Tibial artery (tissue), 4 donors: ENCODE measurements at regions not wholly inside any gene's neighbourhood (a gene's known extent, or its start where the extent isn't known, plus 50 kb on each side); places are given as distances from the start of the nearest gene placed in this dataset.

ENCODE experiments used
- DNase-seq, 2 donors: peaks; one replicate each; pipeline ENCODE4 v3.0.0-alpha.2; 2019
- H3K27ac ChIP-seq, 2 donors: fragments of 200-600 bp; sonication (generic) in 1 of 2; 1 replicate in 1 of 2; 2 replicates in 1 of 2; pipeline ENCODE4 v1.5.1; 2018 to 2019; ENCODE audit warnings: mild to moderate bottlenecking in 1 of 2
- H3K27me3 ChIP-seq, 2 donors: fragments of 200-600 bp; sonication (generic) in 1 of 2; one replicate each; pipeline versions ENCODE4 v1.5.1 to v1.6.0; 2016 to 2019
- H3K36me3 ChIP-seq, 3 donors: fragments of 200-600 bp; sonication (generic) in 2 of 3; one replicate each; pipeline ENCODE4 v1.5.1; 2016 to 2019; ENCODE audit warnings: mild to moderate bottlenecking in 2 of 3
- H3K4me1 ChIP-seq, 4 donors: fragments of 200-600 bp; sonication (generic) in 2 of 4; 1 replicate in 3 of 4; 2 replicates in 1 of 4; pipeline ENCODE4 v1.5.1; 2016 to 2019
- H3K4me3 ChIP-seq, 2 donors: fragments of 200-600 bp; sonication (generic) in 1 of 2; 1 replicate in 1 of 2; 2 replicates in 1 of 2; pipeline ENCODE4 v1.5.1; 2018 to 2019; ENCODE audit warnings: mild to moderate bottlenecking in 2 of 2
- H3K9me3 ChIP-seq, 3 donors: fragments of 200-600 bp; sonication (generic) in 1 of 3; one replicate each; pipeline ENCODE4 v1.5.1; 2016 to 2019
- CTCF ChIP-seq, 2 experiments: fragments of 200-600 bp in 1 of 2; fragments of 450-650 bp in 1 of 2; IDR thresholded peaks; one replicate each; pipeline ENCODE4 v1.5.1; 2017 to 2019; ENCODE audit warnings: antibody characterized with exemption in 2 of 2, mild to moderate bottlenecking in 1 of 2, moderate library complexity in 1 of 2
- intact Hi-C: fragments of 100-400 bp; cut with DNase I; formaldehyde crosslinking; loops from one replicate; pipeline ENCODE4 v1.15.0; 2023; ENCODE audit warnings: low total_unique reads

DNA sequence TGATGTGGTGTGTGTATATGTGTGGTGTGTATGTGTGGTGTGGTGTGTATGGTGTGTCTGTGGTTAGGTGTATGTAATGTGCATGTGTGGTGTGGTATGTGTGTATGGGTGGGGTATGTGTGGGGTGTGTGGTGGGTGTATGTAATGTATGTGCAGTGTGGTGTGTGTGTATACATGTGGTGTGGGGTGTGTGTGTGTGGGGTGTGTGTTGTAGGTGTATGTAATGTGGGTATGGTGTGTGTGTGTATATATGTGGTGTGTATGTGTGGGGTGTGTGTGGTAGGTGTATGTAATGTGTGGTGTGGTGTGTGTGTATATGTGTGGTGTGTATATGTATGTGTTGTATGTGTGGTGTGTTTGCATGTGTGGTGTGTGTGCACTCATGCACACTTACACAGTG lies 84.8 kb upstream of the ID2 start:
- intact Hi-C loops: no loop called here
- no peak for DNase-seq
- no peaks in the 10 kb centered on the region for H3K4me1 ChIP-seq
- H3K36me3 ChIP-seq: no peaks in the 10 kb centered on the region
- TF ChIP-seq CTCF (IDR thresholded peaks at IDR 0.05): no peak
- H3K4me3 ChIP-seq: no peak overlapping the region
- H3K27ac ChIP-seq: no peak overlapping the region
- H3K9me3 ChIP-seq: no peaks in the 10 kb centered on the region
- H3K27me3 ChIP-seq: no peaks in the 10 kb centered on the region

DNA sequence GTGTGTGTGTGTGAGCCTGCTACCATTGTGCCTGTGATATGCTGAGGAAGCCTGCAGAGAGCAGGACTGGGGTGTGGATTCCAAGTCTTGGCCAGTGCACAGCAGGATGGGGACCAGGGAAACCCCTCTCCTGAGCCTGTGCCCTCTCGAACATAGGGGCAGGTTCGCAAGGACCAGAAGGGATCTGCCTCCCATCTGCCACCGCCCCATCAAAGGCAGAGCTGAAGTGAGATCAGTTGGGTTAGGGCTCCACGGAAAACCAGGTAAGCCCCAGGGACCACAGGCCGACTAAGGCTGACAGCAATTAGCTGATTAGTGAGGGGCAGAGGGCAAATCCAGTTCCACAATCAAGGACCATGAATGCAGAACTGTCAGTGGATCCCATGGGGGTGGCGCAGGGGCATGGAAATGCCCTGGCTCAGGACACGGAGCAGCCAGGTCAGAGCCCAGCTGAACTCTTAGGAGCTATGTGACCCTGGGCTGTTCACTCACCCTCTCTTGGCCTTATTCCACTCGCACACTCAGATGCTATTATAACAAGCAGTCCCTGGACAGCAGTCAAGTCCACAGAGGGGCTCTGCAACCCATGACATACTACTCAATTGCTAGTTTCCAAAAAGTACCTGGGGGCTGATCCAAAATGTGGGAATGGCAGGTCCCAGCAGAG lies 84.2 kb upstream of the ID2 start:
- H3K9me3 ChIP-seq: no peaks in the 10 kb centered on the region
- intact Hi-C loops: no loop called here
- no peak overlapping the region for H3K4me3 ChIP-seq
- TF ChIP-seq CTCF (IDR thresholded peaks at IDR 0.05): no peak
- H3K27ac ChIP-seq: no peak overlapping the region
- H3K36me3 ChIP-seq: no peaks in the 10 kb centered on the region
- H3K4me1 ChIP-seq: no peaks in the 10 kb centered on the region
- DNase-seq: no peak
- H3K27me3 ChIP-seq: no peaks in the 10 kb centered on the region

GRCh38 chr2:8598295-8599165 lies 83.3 kb upstream of the ID2 start:
- Histone ChIP-seq H3K27me3 (no peaks in the 10 kb centered on the region), H3K9me3 (no peaks in the 10 kb centered on the region), H3K36me3 (no peaks in the 10 kb centered on the region), H3K27ac (no peak overlapping the region), H3K4me3 (no peak overlapping the region), H3K4me1 (no peaks in the 10 kb centered on the region)
- peak in 1 of 2 donors; percentile 67 for DNase-seq
- intact Hi-C loops: no loop called here
- no peak for TF ChIP-seq CTCF (IDR thresholded peaks at IDR 0.05)

DNA sequence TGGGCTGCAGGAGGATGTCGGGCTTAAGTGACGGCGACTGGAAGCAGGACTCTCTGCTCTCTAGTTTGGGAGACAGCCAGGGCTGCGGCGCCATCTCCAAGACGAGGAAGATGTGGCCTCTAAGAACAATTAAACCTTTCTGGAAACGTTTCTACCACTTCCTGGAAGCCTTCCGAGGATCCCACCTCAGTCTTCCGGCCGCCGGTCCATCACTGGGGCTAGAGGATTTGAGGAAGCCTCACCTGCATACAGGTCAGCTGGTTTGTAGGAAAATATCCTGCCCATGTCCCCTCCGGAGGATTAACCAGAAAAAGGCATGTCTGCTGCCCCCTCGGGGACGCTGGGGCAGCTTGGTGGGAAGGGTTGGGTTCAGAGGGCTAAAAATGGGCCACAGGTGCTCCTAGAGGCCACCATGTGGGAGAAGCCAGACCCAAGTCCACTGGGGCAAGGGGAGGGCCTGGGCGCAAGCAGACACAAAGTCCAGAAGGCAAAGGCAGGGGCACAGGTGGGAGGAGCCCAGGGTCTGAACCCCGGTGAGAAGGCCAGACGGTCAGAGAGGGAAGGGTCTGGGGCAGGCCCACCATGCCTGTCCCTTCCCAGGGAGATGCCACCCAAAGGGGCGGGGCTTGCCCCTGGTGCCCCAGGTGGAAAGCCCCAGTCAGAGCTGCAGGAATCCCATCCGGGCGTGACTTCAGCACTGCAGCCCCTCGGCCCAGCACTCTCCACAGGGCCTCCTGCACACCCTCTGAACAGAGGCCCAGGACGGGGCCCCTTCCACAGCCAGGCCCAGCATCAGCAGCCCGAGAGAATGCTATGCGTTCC lies 82.2 kb upstream of the ID2 start:
- Histone ChIP-seq H3K27me3 (no peaks in the 10 kb centered on the region), H3K4me1 (no peaks in the 10 kb centered on the region), H3K27ac (no peak overlapping the region), H3K36me3 (no peaks in the 10 kb centered on the region), H3K9me3 (no peaks in the 10 kb centered on the region), H3K4me3 (no peak overlapping the region)
- TF ChIP-seq CTCF (IDR thresholded peaks at IDR 0.05): no peak
- DNase-seq: no peak
- intact Hi-C loops: no loop called here

GRCh38 chr2:8600456-8600855 lies 81.4 kb upstream of the ID2 start:
- TF ChIP-seq CTCF (IDR thresholded peaks at IDR 0.05): no peak
- no peak for DNase-seq
- intact Hi-C loops: no loop called here
- Histone ChIP-seq H3K9me3 (no peaks in the 10 kb centered on the region), H3K36me3 (no peaks in the 10 kb centered on the region), H3K27ac (no peak overlapping the region), H3K27me3 (no peaks in the 10 kb centered on the region), H3K4me3 (no peak overlapping the region), H3K4me1 (no peaks in the 10 kb centered on the region)
